Tibial artery (tissue), 4 donors: ENCODE measurements at regions not wholly inside any gene's neighbourhood (a gene's known extent, or its start where the extent isn't known, plus 50 kb on each side); places are given as distances from the start of the nearest gene placed in this dataset.

Experiments
- DNase-seq, 2 donors: peaks; one replicate each; pipeline ENCODE4 v3.0.0-alpha.2; 2019
- H3K27ac ChIP-seq, 2 donors: fragments of 200-600 bp; sonication (generic) in 1 of 2; 1 replicate in 1 of 2; 2 replicates in 1 of 2; pipeline ENCODE4 v1.5.1; 2018 to 2019; ENCODE audit warnings: mild to moderate bottlenecking in 1 of 2
- H3K27me3 ChIP-seq, 2 donors: fragments of 200-600 bp; sonication (generic) in 1 of 2; one replicate each; pipeline versions ENCODE4 v1.5.1 to v1.6.0; 2016 to 2019
- H3K36me3 ChIP-seq, 3 donors: fragments of 200-600 bp; sonication (generic) in 2 of 3; one replicate each; pipeline ENCODE4 v1.5.1; 2016 to 2019; ENCODE audit warnings: mild to moderate bottlenecking in 2 of 3
- H3K4me1 ChIP-seq, 4 donors: fragments of 200-600 bp; sonication (generic) in 2 of 4; 1 replicate in 3 of 4; 2 replicates in 1 of 4; pipeline ENCODE4 v1.5.1; 2016 to 2019
- H3K4me3 ChIP-seq, 2 donors: fragments of 200-600 bp; sonication (generic) in 1 of 2; 1 replicate in 1 of 2; 2 replicates in 1 of 2; pipeline ENCODE4 v1.5.1; 2018 to 2019; ENCODE audit warnings: mild to moderate bottlenecking in 2 of 2
- H3K9me3 ChIP-seq, 3 donors: fragments of 200-600 bp; sonication (generic) in 1 of 3; one replicate each; pipeline ENCODE4 v1.5.1; 2016 to 2019
- CTCF ChIP-seq, 2 experiments: fragments of 200-600 bp in 1 of 2; fragments of 450-650 bp in 1 of 2; IDR thresholded peaks; one replicate each; pipeline ENCODE4 v1.5.1; 2017 to 2019; ENCODE audit warnings: antibody characterized with exemption in 2 of 2, mild to moderate bottlenecking in 1 of 2, moderate library complexity in 1 of 2
- intact Hi-C: fragments of 100-400 bp; cut with DNase I; formaldehyde crosslinking; loops from one replicate; pipeline ENCODE4 v1.15.0; 2023; ENCODE audit warnings: low total_unique reads

- intact Hi-C loops = no loop called here
Observed at GRCh38 chr2:62348700-62349099, 152.8 kb downstream of the B3GNT2 start.

GRCh38 chr2:62347563-62348270 lies 151.8 kb downstream of the B3GNT2 start:
- DNase-seq = no peak
- no peaks in the 10 kb centered on the region for H3K36me3 ChIP-seq
- peaks cover 0 to 12% (median 3%) of the 10 kb centered on the region in 3 donors for H3K9me3 ChIP-seq
- H3K4me3 ChIP-seq = no peak overlapping the region
- no peak for TF ChIP-seq CTCF (IDR thresholded peaks at IDR 0.05)
- intact Hi-C loops = no loop called here
- no peaks in the 10 kb centered on the region for H3K4me1 ChIP-seq
- H3K27ac ChIP-seq = no peak overlapping the region
- H3K27me3 ChIP-seq = no peaks in the 10 kb centered on the region

More at GRCh38 chr2:62348700-62349099, 152.8 kb downstream of the B3GNT2 start:
- Histone ChIP-seq H3K27me3 (no peaks in the 10 kb centered on the region), H3K36me3 (no peaks in the 10 kb centered on the region), H3K9me3 (peaks cover 0 to 12% (median 3%) of the 10 kb centered on the region in 3 donors), H3K4me3 (no peak overlapping the region), H3K27ac (no peak overlapping the region), H3K4me1 (no peaks in the 10 kb centered on the region)
- no peak for DNase-seq
- TF ChIP-seq CTCF (IDR thresholded peaks at IDR 0.05) = no peak

- no peaks in the 10 kb centered on the region for H3K36me3 ChIP-seq
- DNase-seq = no peak
Observed at GRCh38 chr2:62344472-62344871, 148.6 kb downstream of the B3GNT2 start.

GRCh38 chr2:62343636-62344337 lies 147.9 kb downstream of the B3GNT2 start:
- DNase-seq = no peak
- intact Hi-C loops = no loop called here
- Histone ChIP-seq H3K27me3 (no peaks in the 10 kb centered on the region), H3K27ac (no peak overlapping the region), H3K4me1 (no peaks in the 10 kb centered on the region), H3K9me3 (no peaks in the 10 kb centered on the region), H3K36me3 (no peaks in the 10 kb centered on the region), H3K4me3 (no peak overlapping the region)
- TF ChIP-seq CTCF (IDR thresholded peaks at IDR 0.05) = no peak

More at GRCh38 chr2:62344472-62344871, 148.6 kb downstream of the B3GNT2 start:
- Histone ChIP-seq H3K27me3 (no peaks in the 10 kb centered on the region), H3K4me3 (no peak overlapping the region), H3K27ac (no peak overlapping the region), H3K4me1 (no peaks in the 10 kb centered on the region), H3K9me3 (no peaks in the 10 kb centered on the region)
- no peak for TF ChIP-seq CTCF (IDR thresholded peaks at IDR 0.05)
- intact Hi-C loops = no loop called here

GRCh38 chr2:62343206-62343605 lies 147.3 kb downstream of the B3GNT2 start:
- intact Hi-C loops = no loop called here
- Histone ChIP-seq H3K9me3 (no peaks in the 10 kb centered on the region), H3K27me3 (no peaks in the 10 kb centered on the region), H3K27ac (no peak overlapping the region), H3K36me3 (no peaks in the 10 kb centered on the region), H3K4me1 (no peaks in the 10 kb centered on the region), H3K4me3 (no peak overlapping the region)
- no peak for TF ChIP-seq CTCF (IDR thresholded peaks at IDR 0.05)
- DNase-seq = no peak
